ENCODE measurements at regions not wholly inside any gene's neighbourhood (a gene's known extent, or its start where the extent isn't known, plus 50 kb on each side); places are given as distances from the start of the nearest gene placed in this dataset.

GRCh38 chr9:84140535-84141101, 160.0 kb downstream of the RMI1 start:
- no TSS peak for BruUV-seq (replicated peaks)
- H3F3A ChIP-seq (ENCODE audit: low read length, unreplicated experiment): no peaks in the 10 kb centered on the region
- no peak overlapping the region for H3K4me3 ChIP-seq (ENCODE audit: low read length)
- no peak overlapping the region for H3K4me2 ChIP-seq (ENCODE audit: low read length)
- peaks cover 41% of the 10 kb centered on the region for H3K27me3 ChIP-seq (ENCODE audit: low read length)
- H4K20me1 ChIP-seq (ENCODE audit: low read length): no peaks in the 10 kb centered on the region
- no peaks in the 10 kb centered on the region for H3K9me2 ChIP-seq (replicated peaks; ENCODE audit: low read length)
- no peaks in the 10 kb centered on the region for H3K9me3 ChIP-seq (ENCODE audit: low read length)
- H3K36me3 ChIP-seq (ENCODE audit: low read depth, low read length): no peaks in the 10 kb centered on the region
- peak; percentile 71 for TF ChIP-seq EZH2phosphoT487 (IDR thresholded peaks at IDR 0.05; ENCODE audit: borderline replicate concordance, low read length)
- peak; percentile 85 for TF ChIP-seq EZH2 (IDR thresholded peaks at IDR 0.05; ENCODE audit: low read length, unreplicated experiment)
- no peak for TF ChIP-seq CTCF (conservative IDR thresholded peaks at IDR 0.05; ENCODE audit: low read depth, low read length)
- no peak overlapping the region for H3K9ac ChIP-seq (ENCODE audit: low read length)
- peaks cover 7% of the 10 kb centered on the region for H3K4me1 ChIP-seq (ENCODE audit: insufficient read depth, low read length)
- intact Hi-C loops (cut with micrococcal nuclease): no loop called here
- no peak for ATAC-seq
- POLR2A ChIA-PET (ENCODE audit: unreplicated experiment): no interaction called here
- no peak overlapping the region for H3K27ac ChIP-seq (ENCODE audit: low read length)
- H3K79me2 ChIP-seq (ENCODE audit: low read length): no peaks in the 10 kb centered on the region
- CTCF ChIA-PET: no interaction called here
- no peak for DNase-seq
- no peak overlapping the region for H2AFZ ChIP-seq (ENCODE audit: low read length)

- Histone ChIP-seq H3K4me3 (ENCODE audit: low read length) (no peak overlapping the region), H3K27me3 (ENCODE audit: low read length) (peaks cover 41% of the 10 kb centered on the region), H4K20me1 (ENCODE audit: low read length) (no peaks in the 10 kb centered on the region), H2AFZ (ENCODE audit: low read length) (no peak overlapping the region), H3K9ac (ENCODE audit: low read length) (no peak overlapping the region), H3K79me2 (ENCODE audit: low read length) (no peaks in the 10 kb centered on the region), H3K9me2 (replicated peaks; ENCODE audit: low read length) (no peaks in the 10 kb centered on the region), H3K4me1 (ENCODE audit: insufficient read depth, low read length) (0 out of 2 replicates have a peak, but pooled peaks cover under 1% of the 10 kb centered on the region), H3F3A (ENCODE audit: low read length, unreplicated experiment) (no peaks in the 10 kb centered on the region), H3K36me3 (ENCODE audit: low read depth, low read length) (no peaks in the 10 kb centered on the region), H3K9me3 (ENCODE audit: low read length) (no peaks in the 10 kb centered on the region), H3K4me2 (ENCODE audit: low read length) (no peak overlapping the region), H3K27ac (ENCODE audit: low read length) (no peak overlapping the region)
- ATAC-seq: no peak
- intact Hi-C loops (cut with micrococcal nuclease): no loop called here
- ChIA-PET POLR2A (ENCODE audit: unreplicated experiment) (no interaction called here), CTCF (no interaction called here)
- no TSS peak for BruUV-seq (replicated peaks)
- DNase-seq: no peak
- TF ChIP-seq CTCF (conservative IDR thresholded peaks at IDR 0.05; ENCODE audit: low read depth, low read length): no peak
- no peak for TF ChIP-seq EZH2 (IDR thresholded peaks at IDR 0.05; ENCODE audit: low read length, unreplicated experiment)
- TF ChIP-seq EZH2phosphoT487 (IDR thresholded peaks at IDR 0.05; ENCODE audit: borderline replicate concordance, low read length): no peak
These were observed 161.3 kb downstream of the RMI1 start for GRCh38 chr9:84141741-84142370.

- H3K4me3 ChIP-seq (ENCODE audit: low read length): no peak overlapping the region
- peaks cover 24% of the 10 kb centered on the region for H3K27me3 ChIP-seq (ENCODE audit: low read length)
- TF ChIP-seq EZH2 (IDR thresholded peaks at IDR 0.05; ENCODE audit: low read length, unreplicated experiment): no peak
- TF ChIP-seq CTCF (conservative IDR thresholded peaks at IDR 0.05; ENCODE audit: low read depth, low read length): no peak
- TF ChIP-seq EZH2phosphoT487 (IDR thresholded peaks at IDR 0.05; ENCODE audit: borderline replicate concordance, low read length): no peak
- H3K4me1 ChIP-seq (ENCODE audit: insufficient read depth, low read length): no peaks in the 10 kb centered on the region
- H3K79me2 ChIP-seq (ENCODE audit: low read length): no peaks in the 10 kb centered on the region
- no peak overlapping the region for H3K9ac ChIP-seq (ENCODE audit: low read length)
- no TSS peak for BruUV-seq (replicated peaks)
- no peaks in the 10 kb centered on the region for H3K36me3 ChIP-seq (ENCODE audit: low read depth, low read length)
- POLR2A ChIA-PET (ENCODE audit: unreplicated experiment): no interaction called here
- H4K20me1 ChIP-seq (ENCODE audit: low read length): no peaks in the 10 kb centered on the region
- no peak for DNase-seq
- no peak for ATAC-seq
- H3K9me3 ChIP-seq (ENCODE audit: low read length): no peaks in the 10 kb centered on the region
- H3F3A ChIP-seq (ENCODE audit: low read length, unreplicated experiment): no peaks in the 10 kb centered on the region
- CTCF ChIA-PET: no interaction called here
- H3K27ac ChIP-seq (ENCODE audit: low read length): no peak overlapping the region
- H2AFZ ChIP-seq (ENCODE audit: low read length): no peak overlapping the region
- H3K4me2 ChIP-seq (ENCODE audit: low read length): no peak overlapping the region
- H3K9me2 ChIP-seq (replicated peaks; ENCODE audit: low read length): no peaks in the 10 kb centered on the region
- intact Hi-C loops (cut with micrococcal nuclease): no loop called here
These were observed 164.4 kb downstream of the RMI1 start for GRCh38 chr9:84145031-84145430.
